ENCODE measurements at regions not wholly inside any gene's neighbourhood (a gene's known extent, or its start where the extent isn't known, plus 50 kb on each side); places are given as distances from the start of the nearest gene placed in this dataset.
"Not testable (repeated sequence)": the region's sequence is repeated elsewhere in the genome, so short reads cannot be mapped to it uniquely, and the experiment has no call there.

DNA sequence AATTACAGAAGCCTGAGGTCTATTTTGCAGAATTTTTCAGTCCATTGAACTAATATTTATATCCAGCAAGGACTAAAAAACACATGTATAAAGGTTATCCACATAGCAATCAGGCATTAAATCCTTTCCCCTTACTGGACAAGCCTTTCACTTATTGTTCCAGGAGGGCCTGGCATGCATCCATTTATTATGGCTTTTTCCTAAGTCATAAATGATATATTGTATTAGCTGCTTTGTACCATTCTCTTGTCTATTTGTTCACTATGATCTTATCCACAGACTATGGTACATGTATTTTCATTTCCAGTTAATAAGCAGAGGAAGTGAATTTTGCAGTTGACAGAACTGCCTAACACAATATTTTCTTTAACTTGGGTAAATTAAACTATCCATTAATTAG lies 105.4 kb upstream of the ANK2 start:
- no peaks in the 10 kb centered on the region; the same call in 1 of the 2 replicates for H3K36me3 ChIP-seq
- H3K27ac ChIP-seq: no peak overlapping the region
- H3K4me3 ChIP-seq: no peak overlapping the region
- no peak for DNase-seq
- no peaks in the 10 kb centered on the region for H3K27me3 ChIP-seq
- no peaks in the 10 kb centered on the region for H3K4me1 ChIP-seq
- H3K9me3 ChIP-seq (replicated peaks): no peaks in the 10 kb centered on the region

DNA sequence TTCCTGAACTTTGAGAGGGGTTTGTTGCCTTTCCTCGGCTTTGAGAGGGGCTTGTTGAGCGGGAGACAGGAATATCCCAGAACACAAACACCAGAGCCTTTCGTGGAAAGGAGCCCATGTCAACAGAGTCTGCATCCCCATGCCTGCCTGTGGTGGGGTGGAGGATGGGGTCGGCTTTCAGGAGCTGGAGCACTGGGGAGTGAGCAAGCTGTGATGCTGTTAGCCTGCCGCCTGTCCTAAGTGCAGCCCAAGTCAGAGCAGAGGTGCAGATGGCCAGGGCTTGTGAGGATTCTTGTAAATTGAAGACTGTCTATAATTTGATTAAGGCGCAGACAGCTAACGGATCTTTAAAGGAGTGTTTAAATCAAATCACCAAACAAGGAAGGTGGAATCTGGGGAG lies 103.3 kb upstream of the ANK2 start:
- no peaks in the 10 kb centered on the region for H3K4me1 ChIP-seq
- H3K9me3 ChIP-seq (replicated peaks): no peaks in the 10 kb centered on the region
- DNase-seq: no peak

DNA sequence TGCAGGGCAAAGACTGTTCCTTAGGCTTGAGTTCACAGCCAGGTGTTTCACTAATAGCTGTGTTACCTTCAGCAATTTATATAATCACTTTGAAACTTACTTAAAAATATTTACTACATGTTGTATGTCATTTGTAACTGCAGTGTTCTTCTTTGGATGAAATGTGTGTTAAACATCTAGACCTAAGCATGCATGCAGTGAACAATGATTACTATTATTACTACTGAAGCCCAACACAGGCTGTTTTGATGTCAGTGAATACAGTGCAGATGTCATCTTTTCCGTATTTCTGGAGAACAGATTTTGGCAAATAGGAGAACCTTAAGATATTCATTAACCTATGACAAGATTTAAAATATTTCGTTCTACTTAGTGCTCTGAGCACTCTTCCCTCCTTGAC lies 101.8 kb upstream of the ANK2 start:
- Histone ChIP-seq H3K36me3 (no peaks in the 10 kb centered on the region; the same call in 1 of the 2 replicates), H3K4me1 (no peaks in the 10 kb centered on the region), H3K27ac (no peak overlapping the region), H3K27me3 (no peaks in the 10 kb centered on the region), H3K9me3 (replicated peaks) (no peaks in the 10 kb centered on the region), H3K4me3 (no peak overlapping the region)
- DNase-seq: no peak

More for the DNA sequence above, 103.3 kb upstream of the ANK2 start:
- no peaks in the 10 kb centered on the region for H3K27me3 ChIP-seq
- no peaks in the 10 kb centered on the region; the same call in 1 of the 2 replicates for H3K36me3 ChIP-seq
- no peak overlapping the region for H3K4me3 ChIP-seq
- H3K27ac ChIP-seq: no peak overlapping the region

DNA sequence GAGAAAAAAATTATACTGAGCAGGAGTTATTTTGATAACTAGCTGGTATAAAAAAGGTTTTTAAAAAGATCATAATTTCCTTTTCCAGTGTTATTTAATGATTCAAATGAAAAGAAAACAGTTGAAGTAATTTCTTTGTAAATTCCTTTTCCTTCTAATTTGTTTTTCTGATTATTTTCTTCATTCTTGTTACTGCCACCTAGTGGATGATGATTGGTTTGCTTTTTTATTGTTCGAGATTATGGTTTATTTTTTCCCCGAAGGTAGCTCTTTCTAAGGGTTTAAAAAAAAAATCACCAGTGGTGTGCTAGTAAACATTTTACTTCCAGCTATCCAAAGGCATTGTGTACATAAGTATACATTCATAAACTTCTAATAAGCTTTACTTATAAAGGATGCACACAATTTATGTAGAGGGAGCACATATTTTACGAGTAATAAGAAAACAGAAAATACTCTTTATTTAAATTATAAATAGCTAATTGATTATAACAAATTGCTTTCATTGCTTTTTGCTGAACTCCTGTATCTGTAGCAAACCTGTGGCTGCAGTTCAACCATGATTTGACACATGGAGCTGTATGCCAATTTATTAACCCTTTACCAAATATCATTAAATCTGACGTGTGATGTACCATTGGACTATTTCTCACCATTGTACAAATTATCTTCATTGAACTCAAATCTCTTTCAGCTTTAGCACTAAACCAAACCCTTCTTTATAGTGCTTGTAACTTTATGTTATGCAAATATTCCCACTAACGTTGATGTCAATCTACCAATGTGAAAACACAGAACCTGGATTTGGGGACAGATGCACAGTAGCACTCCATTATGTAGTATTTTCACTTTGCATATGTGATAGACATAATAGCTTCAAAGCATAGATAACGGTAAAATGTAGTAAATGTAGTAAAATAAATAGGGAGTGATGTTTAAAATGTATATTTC lies 97.8 kb upstream of the ANK2 start:
- Histone ChIP-seq H3K36me3 (no peaks in the 10 kb centered on the region), H3K9me3 (replicated peaks) (no peaks in the 10 kb centered on the region), H3K27ac (no peak overlapping the region), H3K27me3 (no peaks in the 10 kb centered on the region), H3K4me1 (no peaks in the 10 kb centered on the region), H3K4me3 (no peak overlapping the region)
- peak in 1 of 2 experiments; percentile 52 for DNase-seq

DNA sequence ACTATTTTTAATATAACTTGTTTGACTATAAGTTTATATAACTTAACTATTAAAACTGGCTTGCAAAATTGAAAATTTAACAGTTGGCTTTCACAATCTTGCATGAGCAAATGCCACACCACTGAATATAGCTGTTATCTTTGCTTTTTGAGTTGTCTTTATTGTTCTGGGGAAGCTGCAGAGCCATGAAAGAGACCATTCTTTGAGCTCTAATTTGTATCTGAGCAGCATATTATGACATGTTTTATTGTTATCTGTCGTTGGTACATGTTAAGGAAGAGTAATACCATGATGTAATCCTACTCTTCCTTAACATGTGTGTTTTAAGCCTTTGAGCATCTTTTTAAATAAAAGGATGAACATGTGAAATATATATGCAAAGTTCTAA lies 97.1 kb upstream of the ANK2 start:
- DNase-seq: no peak
- H3K27ac ChIP-seq: no peak overlapping the region
- no peaks in the 10 kb centered on the region for H3K4me1 ChIP-seq
- no peaks in the 10 kb centered on the region for H3K9me3 ChIP-seq (replicated peaks)
- H3K27me3 ChIP-seq: no peaks in the 10 kb centered on the region
- no peaks in the 10 kb centered on the region for H3K36me3 ChIP-seq
- no peak overlapping the region for H3K4me3 ChIP-seq

DNA sequence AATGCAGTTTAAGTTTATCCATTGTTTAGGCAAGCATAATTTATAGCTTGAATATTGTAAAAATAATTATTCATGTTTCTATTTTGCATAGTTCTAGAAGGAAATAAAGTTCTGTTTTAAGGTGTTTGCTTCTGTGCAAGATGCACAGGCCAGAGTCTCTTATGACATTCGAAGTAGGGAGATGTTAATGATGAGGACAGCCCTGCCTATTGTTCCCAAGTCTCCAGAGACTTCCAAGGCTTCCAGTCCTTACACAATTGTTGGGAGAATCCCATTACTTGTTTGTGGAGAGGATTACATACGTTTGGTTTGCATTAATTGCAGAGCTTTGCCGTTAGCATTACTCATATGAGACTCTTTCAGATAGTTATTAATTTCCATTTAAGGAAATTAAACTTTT lies 96.2 kb upstream of the ANK2 start:
- no peaks in the 10 kb centered on the region for H3K36me3 ChIP-seq
- H3K9me3 ChIP-seq (replicated peaks): no peaks in the 10 kb centered on the region
- H3K4me3 ChIP-seq: no peak overlapping the region
- no peaks in the 10 kb centered on the region for H3K4me1 ChIP-seq
- H3K27ac ChIP-seq: no peak overlapping the region
- H3K27me3 ChIP-seq: no peaks in the 10 kb centered on the region
- DNase-seq: no peak

DNA sequence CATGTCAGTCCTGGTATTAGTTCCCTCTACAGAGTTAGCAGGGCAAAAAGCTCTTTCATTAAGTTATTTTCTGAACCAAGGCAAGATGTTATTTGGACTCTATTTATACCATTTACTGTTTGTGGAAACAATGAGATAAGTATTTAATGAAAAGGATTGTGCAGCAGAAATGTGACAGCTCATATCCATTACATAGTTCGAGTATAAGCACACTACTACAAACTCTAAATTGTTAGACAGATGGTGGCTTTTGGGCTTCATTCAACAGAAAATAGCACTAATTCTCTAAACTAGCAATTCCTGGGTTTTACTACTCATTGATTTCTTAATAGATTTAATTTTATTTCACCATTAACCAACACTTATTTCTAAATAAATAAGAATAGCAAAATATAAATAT lies 95.2 kb upstream of the ANK2 start:
- H3K27me3 ChIP-seq: no peaks in the 10 kb centered on the region
- H3K4me3 ChIP-seq: no peak overlapping the region
- peaks cover 2% of the 10 kb centered on the region; the same call in 1 of the 2 replicates for H3K36me3 ChIP-seq
- no peak for DNase-seq
- H3K4me1 ChIP-seq: no peaks in the 10 kb centered on the region
- no peaks in the 10 kb centered on the region for H3K9me3 ChIP-seq (replicated peaks)
- H3K27ac ChIP-seq: no peak overlapping the region

DNA sequence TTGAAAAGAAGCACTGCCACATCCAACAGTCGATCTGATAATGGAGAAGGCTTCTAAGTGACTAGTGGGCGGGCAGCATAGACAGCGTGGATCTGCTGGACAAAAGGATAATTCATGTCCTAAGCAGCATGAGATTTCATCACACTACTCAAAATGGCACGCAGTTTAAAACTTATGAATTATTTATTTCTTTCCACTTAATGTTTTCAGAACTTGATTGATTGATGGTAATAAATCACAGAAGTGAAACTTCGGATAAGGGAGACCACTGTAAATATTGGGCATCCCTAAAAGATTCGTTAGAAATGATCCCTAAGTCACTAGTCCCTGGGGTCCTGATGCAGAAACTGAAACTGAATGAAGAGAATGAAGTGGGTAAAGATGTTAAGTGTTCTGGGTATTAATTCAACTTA lies 93.0 kb upstream of the ANK2 start:
- H3K36me3 ChIP-seq: peaks cover 3% of the 10 kb centered on the region; the same call in 1 of the 2 replicates
- no peaks in the 10 kb centered on the region for H3K4me1 ChIP-seq
- H3K27ac ChIP-seq: no peak overlapping the region
- no peak overlapping the region for H3K4me3 ChIP-seq
- H3K27me3 ChIP-seq: no peaks in the 10 kb centered on the region
- H3K9me3 ChIP-seq (replicated peaks): no peaks in the 10 kb centered on the region
- no peak for DNase-seq

DNA sequence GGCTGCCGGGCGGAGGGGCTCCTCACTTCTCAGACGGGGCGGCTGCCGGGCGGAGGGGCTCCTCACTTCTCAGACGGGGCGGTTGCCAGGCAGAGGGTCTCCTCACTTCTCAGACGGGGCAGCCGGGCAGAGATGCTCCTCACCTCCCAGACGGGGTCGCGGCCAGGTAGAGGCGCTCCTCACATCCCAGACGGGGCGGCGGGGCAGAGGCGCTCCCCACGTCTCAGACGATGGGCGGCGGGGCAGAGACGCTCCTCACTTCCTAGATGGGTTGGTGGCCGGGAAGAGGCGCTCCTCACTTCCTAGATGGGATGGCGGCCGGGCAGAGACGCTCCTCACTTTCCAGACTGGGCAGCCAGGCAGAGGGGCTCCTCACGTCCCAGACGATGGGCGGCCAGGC lies 91.7 kb upstream of the ANK2 start:
- H3K9me3 ChIP-seq (replicated peaks); H3K27ac ChIP-seq; H3K4me3 ChIP-seq; H3K27me3 ChIP-seq; DNase-seq; H3K4me1 ChIP-seq; H3K36me3 ChIP-seq: not testable (repeated sequence)

DNA sequence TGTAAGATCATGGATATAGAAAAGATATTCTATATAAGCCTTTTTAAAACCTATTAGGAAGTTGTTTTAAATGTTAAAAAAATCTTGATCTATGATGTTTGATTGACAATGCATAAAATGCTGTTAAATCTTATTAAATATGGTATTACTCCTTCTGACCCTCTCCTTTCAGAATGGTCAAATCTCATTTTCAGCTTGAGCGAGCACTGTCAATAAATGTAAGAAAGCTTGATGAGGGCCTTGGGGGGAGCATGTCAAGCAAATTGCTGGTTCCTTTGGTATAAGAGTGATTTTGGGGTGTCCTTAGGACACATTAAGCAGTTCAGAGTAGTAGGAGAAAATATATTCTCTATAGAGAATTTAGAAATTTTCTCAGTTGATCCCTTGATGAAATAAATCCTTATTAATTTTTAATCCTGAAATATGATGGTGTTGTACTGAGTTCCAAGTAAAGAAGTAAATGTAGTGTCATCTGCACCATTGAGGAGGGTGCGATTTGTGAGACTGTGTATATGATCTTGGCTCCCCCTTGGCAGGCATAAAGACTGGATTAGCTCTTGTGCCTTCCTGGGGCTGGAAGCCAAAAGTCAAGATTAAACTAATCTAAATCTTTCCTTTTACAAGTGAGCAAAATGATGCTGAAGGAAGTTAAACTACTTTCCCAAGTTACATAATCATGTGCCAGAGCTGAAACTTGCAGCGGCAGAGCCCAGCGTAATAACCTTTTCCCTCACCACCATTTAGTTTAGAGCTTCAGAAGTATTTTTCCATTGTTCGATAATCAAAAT lies 82.6 kb upstream of the ANK2 start:
- no peaks in the 10 kb centered on the region for H3K4me1 ChIP-seq
- no peaks in the 10 kb centered on the region for H3K27me3 ChIP-seq
- H3K36me3 ChIP-seq: 0 out of 2 replicates have a peak, but pooled peaks cover 3% of the 10 kb centered on the region
- no peak overlapping the region for H3K4me3 ChIP-seq
- no peak for DNase-seq
- no peaks in the 10 kb centered on the region for H3K9me3 ChIP-seq (replicated peaks)
- H3K27ac ChIP-seq: no peak overlapping the region

DNA sequence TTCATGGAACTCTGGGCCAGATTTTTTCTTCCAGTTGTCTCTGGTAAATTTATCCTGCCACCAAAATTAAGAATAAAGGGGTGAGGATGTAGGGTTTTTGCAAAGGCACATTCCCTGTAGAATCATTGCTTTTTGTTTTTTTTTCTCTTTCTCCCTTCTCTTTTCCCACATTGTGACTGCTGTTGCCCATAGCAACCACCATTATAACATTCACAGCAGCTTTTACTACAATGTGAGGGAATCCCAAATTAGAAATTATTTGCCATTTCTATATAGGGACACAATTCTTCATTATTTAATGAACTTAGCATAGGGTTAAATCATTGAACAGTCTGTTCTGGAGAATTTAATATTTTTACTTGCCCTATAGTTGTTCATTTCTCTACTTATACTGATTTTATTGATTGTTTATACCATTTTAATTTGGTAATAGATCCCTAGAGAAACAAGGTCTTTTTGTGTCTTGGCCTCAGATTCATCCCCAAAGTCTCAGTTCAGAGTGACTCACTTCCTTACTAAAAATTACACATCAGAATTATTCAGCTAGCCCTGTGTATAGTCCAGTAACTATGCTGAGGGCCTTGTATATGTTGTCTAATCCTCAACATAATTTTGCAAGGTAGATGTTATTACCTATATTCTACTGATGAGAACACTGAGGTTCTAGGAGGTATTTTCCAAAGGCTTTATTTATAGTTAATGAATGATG lies 80.8 kb upstream of the ANK2 start:
- no peaks in the 10 kb centered on the region for H3K27me3 ChIP-seq
- H3K9me3 ChIP-seq (replicated peaks): no peaks in the 10 kb centered on the region
- DNase-seq: no peak
- peaks cover 3% of the 10 kb centered on the region; the same call in 1 of the 2 replicates for H3K36me3 ChIP-seq
- no peak overlapping the region for H3K4me3 ChIP-seq
- no peaks in the 10 kb centered on the region for H3K4me1 ChIP-seq
- no peak overlapping the region for H3K27ac ChIP-seq

DNA sequence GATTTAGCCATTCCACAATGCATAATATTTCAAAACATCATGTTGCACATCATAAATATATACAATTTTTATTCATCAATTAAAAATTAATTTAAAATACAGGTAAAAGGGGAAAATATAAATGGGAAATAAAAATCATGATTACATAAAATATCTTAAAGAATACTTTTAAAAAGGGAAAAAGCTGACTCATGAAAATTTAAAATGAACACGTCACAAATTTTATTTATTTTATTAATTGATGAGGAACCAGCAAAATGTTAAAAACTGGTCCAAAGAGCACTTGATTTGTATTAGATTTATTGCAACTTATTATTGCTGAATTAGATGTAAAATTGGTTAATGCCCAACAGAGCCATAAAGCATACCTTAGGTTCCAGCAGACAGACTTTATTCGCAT lies 78.5 kb upstream of the ANK2 start:
- Histone ChIP-seq H3K36me3 (peaks cover 3% of the 10 kb centered on the region), H3K4me1 (no peaks in the 10 kb centered on the region; the same call in 1 of the 2 replicates), H3K9me3 (replicated peaks) (no peaks in the 10 kb centered on the region), H3K4me3 (no peak overlapping the region), H3K27me3 (no peaks in the 10 kb centered on the region), H3K27ac (no peak overlapping the region)
- DNase-seq: no peak

DNA sequence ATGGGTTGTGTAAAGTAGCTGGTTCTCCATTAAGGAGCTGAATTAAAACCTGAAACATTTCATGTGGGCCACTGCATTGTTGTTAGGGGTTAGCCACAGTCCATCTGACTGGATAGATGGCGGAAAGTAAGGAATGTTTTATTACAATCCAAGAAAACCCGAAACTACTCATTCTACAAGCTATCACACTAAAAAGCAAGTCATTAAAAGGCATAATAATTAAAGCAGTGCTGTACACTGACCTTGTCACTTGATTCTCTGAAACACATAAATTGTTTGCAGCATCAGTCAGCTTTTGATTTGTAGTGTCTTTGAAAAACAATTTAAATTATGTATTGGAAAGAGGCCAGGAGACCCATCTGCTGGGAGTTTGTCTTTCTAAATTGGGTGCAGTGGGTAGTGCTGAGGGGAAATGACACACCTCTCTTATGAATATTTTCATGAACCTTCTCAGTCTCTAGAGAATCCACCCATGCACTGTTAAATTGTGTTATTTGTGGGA lies 75.7 kb upstream of the ANK2 start:
- H3K4me1 ChIP-seq: no peaks in the 10 kb centered on the region; the same call in 1 of the 2 replicates
- no peak for DNase-seq
- H3K4me3 ChIP-seq: no peak overlapping the region
- H3K9me3 ChIP-seq (replicated peaks): no peaks in the 10 kb centered on the region
- no peaks in the 10 kb centered on the region for H3K27me3 ChIP-seq
- no peak overlapping the region for H3K27ac ChIP-seq
- peaks cover 3% of the 10 kb centered on the region for H3K36me3 ChIP-seq

DNA sequence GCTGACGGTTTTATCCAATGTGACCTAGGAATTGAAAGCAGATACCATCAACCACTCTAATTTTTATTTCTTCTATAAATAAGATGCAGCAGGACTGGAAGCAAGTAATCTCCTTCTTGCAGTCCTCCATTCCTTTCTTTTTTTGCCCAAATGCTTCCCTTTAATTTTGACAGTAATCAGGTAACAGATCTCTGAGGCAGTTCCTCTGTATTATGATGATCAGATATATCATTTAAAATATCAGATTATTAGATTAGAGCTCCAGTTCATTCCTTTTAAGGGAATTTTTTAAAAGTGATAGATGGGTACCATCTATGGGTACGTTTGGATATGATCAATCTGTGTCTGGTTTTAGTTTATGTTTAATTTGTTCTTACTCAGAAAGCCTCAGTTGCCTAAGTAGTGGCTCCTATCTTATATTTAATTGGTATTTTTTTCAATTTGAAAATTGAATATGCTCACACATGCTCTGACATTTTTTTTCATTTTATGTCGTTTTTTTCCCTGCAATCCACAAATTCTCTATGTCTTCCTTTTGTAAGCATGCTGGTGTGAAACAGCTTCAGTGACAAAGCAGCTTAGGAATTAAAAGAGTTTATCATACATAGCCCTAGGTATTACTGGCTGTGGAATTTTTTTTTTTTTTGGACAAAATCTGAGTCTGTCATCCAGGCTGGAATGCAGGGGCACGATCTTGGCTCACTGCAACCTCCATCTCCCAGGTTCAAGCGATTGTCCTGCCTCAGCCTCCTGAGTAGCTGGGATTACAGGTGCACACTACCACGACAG lies 73.7 kb upstream of the ANK2 start:
- H3K27me3 ChIP-seq: 0 out of 2 replicates have a peak, but pooled peaks cover 3% of the 10 kb centered on the region
- no peaks in the 10 kb centered on the region; the same call in 1 of the 2 replicates for H3K4me1 ChIP-seq
- peaks cover 3% of the 10 kb centered on the region for H3K36me3 ChIP-seq
- no peak for DNase-seq
- H3K4me3 ChIP-seq: no peak overlapping the region
- no peak overlapping the region for H3K27ac ChIP-seq
- no peaks in the 10 kb centered on the region for H3K9me3 ChIP-seq (replicated peaks)
